HG02870 (cell line): ENCODE measurements at regions not wholly inside any gene's neighbourhood (a gene's known extent, or its start where the extent isn't known, plus 50 kb on each side); places are given as distances from the start of the nearest gene placed in this dataset.
"Not testable (repeated sequence)": the region's sequence is repeated elsewhere in the genome, so short reads cannot be mapped to it uniquely, and the experiment has no call there.

Experiments used
- ATAC-seq: cut with Tn5 transposase; IDR thresholded peaks from one replicate; pipeline ENCODE4 v1.9.1; 2021; ENCODE audit warnings: mild to moderate bottlenecking, moderate library complexity; ENCODE audit not compliant: unreplicated experiment

GRCh38 chr7:67870396-67870795 is 873.8 kb downstream of the TYW1 start:
- no peak for ATAC-seq

DNA sequence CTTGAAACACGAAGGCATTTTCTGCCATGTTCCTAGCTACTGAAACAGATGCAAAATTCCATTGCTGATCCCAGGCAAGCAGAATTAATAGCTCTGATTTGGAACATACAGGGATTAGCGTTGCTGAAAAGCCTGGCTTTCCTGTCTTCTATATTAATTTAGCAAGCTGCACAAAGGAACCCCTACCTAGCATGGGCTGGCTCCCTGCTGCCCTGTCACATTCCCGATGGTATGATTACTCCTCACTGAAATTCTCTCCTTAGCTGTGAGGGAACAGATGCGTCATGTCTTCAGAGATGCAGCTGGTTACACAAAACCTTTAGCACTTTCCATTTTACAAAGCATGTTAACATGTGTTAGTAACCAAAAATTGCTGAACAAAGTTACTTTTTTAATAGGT is 878.9 kb downstream of the TYW1 start:
- ATAC-seq: no peak

DNA sequence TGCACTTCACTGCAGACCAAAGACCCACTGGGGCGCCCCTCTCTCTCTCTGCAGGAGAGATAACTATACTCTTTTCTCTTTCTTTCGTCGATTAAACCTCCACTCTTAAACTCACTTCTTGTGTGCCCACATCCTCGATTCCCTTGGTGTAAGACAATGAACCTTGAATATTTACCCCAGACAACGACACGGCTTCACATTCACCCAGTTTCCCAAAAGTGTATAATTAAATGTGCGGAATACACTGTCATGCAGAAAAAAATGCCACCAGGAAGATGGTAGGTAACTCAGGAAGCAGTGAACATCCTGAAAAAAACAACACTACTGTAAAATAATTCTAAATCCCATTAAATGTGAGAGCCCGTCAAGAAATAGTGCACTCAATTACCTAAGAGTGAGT is 882.2 kb downstream of the TYW1 start:
- ATAC-seq: no peak

- ATAC-seq: no peak
These were observed 886.2 kb downstream of the TYW1 start for GRCh38 chr7:67882843-67883242.

GRCh38 chr7:67890316-67890715 is 893.7 kb downstream of the TYW1 start:
- ATAC-seq: no peak

- no peak for ATAC-seq
These were observed 898.1 kb downstream of the TYW1 start for GRCh38 chr7:67894746-67895145.

DNA sequence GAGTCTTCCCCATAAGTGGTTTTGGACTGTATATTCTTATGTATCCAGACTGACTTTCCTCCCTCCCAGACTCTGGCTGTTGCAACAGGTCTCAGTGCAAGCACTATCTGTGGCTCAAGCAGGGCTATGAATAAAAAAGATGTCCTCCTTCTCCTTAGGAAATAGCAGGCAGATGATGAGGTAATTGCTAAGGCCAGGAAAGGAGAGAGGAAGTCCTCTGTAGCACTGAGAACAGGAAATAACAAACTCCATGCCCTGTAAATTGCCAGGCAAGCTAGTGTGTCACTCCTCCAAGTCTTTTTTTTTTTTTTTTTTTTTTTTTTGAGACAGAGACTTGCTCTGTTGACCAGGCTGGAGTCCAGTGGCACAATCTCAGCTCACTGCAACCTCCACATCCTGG is 900.1 kb downstream of the TYW1 start:
- no peak for ATAC-seq

- ATAC-seq: no peak
These were observed 903.8 kb downstream of the TYW1 start for GRCh38 chr7:67900456-67900855.

DNA sequence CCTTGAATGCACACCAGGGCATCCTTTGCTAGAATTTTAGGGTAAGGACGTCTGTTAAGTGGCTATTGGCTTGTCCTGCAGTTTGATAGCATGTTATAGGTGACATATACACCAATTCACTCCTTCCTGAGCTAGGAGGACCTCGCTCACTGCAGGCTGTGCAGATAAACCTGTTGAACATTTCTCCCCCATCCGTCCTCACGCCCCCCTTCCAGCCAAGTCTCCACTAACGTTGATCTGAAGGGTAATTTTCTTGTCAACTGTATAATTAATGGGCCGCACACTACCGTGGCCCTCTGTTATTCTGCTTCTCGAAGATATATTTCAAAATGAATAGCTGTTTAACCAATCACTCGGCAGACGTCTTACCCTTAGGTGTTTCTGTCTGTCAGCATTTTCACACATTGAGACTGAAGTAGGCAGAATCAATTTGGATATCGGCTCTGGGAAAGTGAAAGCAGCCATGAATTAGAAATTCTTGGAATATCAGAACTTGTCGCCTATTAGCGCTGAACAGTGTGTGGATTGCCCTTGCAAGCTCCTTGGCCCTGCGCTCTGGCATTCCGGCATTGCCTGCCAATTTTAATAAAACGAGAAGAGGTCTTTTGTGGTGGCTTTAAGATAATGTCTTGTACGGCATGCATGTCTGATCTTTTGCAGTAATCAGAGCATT is 905.3 kb downstream of the TYW1 start:
- ATAC-seq: no peak

DNA sequence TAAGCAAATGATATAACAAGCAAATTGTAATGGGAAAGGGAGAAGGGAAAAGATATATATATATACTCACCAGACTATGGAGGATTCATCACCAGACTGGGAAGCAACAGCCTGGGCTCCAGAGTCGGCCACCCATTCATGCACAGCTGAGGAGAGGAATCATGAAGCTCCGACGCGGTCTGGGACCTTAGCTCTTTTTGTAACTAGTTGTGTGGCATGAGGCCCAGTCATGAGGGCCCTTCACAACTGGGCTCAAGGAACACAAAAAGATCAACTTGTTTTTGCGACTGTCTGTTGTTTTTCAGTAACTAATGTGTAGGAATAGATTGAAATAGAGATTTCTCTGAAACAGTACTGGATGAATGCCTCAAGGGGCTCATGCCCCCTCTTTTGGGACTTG is 911.2 kb downstream of the TYW1 start:
- no peak for ATAC-seq

- no peak for ATAC-seq
These were observed 915.8 kb downstream of the TYW1 start for GRCh38 chr7:67912437-67912836.

GRCh38 chr7:67913604-67914003 is 917.0 kb downstream of the TYW1 start:
- ATAC-seq: no peak

GRCh38 chr7:67916111-67916510 is 919.5 kb downstream of the TYW1 start:
- not testable (repeated sequence) for ATAC-seq

- no peak for ATAC-seq
These were observed 920.2 kb downstream of the TYW1 start for GRCh38 chr7:67916571-67917436.

DNA sequence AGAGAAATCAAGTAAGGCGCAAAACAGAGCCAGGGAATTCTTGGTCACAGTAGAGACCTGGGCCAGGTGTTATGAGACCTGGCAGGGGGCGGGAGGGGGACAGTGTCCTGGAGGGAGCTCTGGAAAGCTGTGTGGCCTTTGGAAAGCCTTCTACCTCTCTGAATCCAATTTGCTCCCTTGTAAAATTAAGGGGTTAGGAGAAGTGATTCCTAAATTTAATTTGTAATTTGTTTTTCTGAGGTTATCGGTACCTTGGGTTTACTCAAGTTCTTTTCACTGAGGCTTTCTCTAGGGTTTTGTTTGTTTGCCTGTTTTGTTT is 920.8 kb downstream of the TYW1 start:
- ATAC-seq: no peak

DNA sequence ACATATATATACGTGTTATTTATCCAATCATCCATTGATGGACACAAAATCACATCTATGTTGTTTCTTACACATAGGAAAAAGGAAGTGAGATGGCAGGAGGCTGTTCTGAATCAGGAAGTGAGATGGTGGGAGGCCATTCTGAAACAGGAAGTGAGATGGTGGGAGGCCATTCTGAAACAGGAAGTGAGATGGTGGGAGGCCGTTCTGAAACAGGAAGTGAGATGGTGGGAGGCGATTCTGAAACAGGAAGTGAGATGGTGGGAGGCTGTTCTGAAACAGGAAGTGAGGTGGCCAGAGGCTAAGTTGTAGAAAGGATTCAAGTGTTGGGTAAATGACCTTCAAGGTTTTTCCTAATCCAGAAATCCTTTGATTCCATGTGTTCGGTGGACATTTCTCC is 921.5 kb downstream of the TYW1 start:
- ATAC-seq: no peak

GRCh38 chr7:67923286-67923685 is 926.7 kb downstream of the TYW1 start:
- ATAC-seq: no peak

DNA sequence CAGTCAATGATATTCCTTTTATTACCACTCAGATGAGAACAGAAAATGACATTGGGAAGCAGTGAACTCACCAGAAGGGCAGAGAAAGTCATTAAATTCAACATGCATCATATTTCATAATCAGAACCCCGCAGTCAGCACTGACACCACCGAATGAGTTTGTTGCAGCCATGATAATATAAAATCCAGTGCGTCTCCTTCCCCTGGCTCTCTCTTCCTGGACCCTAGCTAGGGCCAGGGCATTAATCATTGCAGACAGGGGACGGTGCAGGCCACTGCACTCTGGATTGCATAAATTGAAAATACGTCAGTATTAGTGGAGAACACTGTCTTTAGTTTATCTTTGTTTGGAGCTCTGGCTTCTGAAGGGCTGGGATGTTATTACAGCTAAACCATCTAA is 931.5 kb downstream of the TYW1 start:
- ATAC-seq: no peak

- ATAC-seq: not testable (repeated sequence)
These were observed 939.8 kb downstream of the TYW1 start for GRCh38 chr7:67936447-67936846.

DNA sequence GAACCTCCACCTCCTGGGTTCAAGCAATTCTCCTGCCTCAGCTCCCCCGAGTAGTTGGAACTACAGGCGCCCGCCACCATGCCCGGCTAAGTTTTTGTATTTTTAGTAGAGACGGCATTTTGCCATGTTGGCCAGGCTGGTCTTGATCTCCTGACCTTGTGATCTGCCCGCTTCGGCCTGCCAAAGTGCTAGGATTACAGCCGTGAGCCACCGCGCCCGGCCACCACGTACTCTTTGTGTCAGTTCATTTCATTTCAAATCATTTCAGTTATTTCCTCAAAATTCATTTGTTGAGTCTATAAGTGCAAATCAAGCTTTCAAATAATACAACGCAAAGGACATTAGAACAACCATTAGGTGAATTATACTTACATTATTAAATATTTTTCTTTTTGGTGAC is 943.8 kb downstream of the TYW1 start:
- ATAC-seq: no peak

- no peak for ATAC-seq
These were observed 950.6 kb downstream of the TYW1 start for GRCh38 chr7:67947191-67947590.

DNA sequence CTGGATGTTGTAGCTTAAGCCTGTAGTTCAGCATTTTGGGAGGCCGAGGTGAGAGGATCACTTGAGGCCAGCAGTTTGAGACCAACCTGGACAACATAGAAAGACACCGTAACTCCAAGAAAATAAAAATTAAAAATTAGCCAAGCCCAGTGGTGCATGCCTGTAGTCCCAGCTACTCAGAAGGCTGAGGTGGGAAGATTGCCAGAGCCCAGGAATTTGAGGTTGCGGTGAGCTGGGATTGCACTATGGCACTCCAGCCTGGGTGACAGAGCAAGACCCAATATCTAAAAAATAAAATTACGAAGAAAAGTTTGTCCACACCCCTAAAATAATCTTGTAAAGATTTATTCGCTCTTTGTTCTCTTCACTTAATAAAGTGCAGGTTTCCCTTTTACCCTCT is 951.0 kb downstream of the TYW1 start:
- no peak for ATAC-seq
